ENCODE measurements at regions not wholly inside any gene's neighbourhood (a gene's known extent, or its start where the extent isn't known, plus 50 kb on each side); places are given as distances from the start of the nearest gene placed in this dataset.
A peak's percentile ranks its signal among the peaks of the same experiment; 100 is the strongest.

DNA sequence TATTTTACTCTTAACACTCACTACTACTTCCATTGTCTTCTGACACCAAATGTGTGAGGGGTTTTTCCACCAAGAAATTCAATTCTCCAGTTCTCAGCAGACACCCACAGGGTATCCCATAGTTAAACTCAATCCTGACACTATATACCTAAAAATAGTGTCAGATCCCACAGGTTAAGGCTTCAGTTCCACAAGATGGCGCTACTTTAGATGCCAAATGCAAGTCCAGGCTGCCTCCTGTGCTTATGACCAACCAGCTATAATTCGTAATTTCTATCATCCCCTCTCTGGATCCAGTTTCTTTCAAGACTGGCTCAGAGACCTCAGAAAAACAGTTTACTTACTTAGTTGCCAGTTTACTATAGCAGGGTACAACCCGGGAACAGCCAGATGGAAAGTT is 1146.2 kb upstream of the SPRY2 start:
- Histone ChIP-seq H3K27ac (ENCODE audit: low read length) (no peak overlapping the region), H2AFZ (ENCODE audit: low read length) (0 out of 2 replicates have a peak overlapping the region, but pooled peaks have one; percentile 42), H3K4me1 (ENCODE audit: insufficient read depth, low read length) (no peaks in the 10 kb centered on the region), H4K20me1 (ENCODE audit: low read length) (no peaks in the 10 kb centered on the region), H3K9me2 (replicated peaks; ENCODE audit: low read length) (no peaks in the 10 kb centered on the region), H3K27me3 (ENCODE audit: low read length) (no peaks in the 10 kb centered on the region), H3K4me2 (ENCODE audit: low read length) (0 out of 2 replicates have a peak overlapping the region, but pooled peaks have one; percentile 26), H3K79me2 (ENCODE audit: low read length) (no peaks in the 10 kb centered on the region), H3K36me3 (ENCODE audit: low read depth, low read length) (no peaks in the 10 kb centered on the region), H3K9ac (ENCODE audit: low read length) (no peak overlapping the region), H3F3A (ENCODE audit: low read length, unreplicated experiment) (no peaks in the 10 kb centered on the region), H3K4me3 (ENCODE audit: low read length) (no peak overlapping the region), H3K9me3 (ENCODE audit: low read length) (no peaks in the 10 kb centered on the region)
- ChIA-PET POLR2A (ENCODE audit: unreplicated experiment) (no interaction called here), CTCF (interaction anchor here (0.9 to 1.3 kb wide), 2 partner anchors 316 to 386 kb away, joined by 3 to 4 read pairs; no protein-coding TSS in a partner anchor)
- intact Hi-C loops (cut with micrococcal nuclease), result loop anchor here (1.0 kb wide), 1 partner anchor 123 kb away; no protein-coding TSS in a partner anchor
- no TSS peak for BruUV-seq (replicated peaks)
- DNase-seq, result peak; percentile 61
- peak; percentile 77 for ATAC-seq
- no peak for TF ChIP-seq EZH2phosphoT487 (IDR thresholded peaks at IDR 0.05; ENCODE audit: borderline replicate concordance, low read length)
- TF ChIP-seq, protein P1, sequence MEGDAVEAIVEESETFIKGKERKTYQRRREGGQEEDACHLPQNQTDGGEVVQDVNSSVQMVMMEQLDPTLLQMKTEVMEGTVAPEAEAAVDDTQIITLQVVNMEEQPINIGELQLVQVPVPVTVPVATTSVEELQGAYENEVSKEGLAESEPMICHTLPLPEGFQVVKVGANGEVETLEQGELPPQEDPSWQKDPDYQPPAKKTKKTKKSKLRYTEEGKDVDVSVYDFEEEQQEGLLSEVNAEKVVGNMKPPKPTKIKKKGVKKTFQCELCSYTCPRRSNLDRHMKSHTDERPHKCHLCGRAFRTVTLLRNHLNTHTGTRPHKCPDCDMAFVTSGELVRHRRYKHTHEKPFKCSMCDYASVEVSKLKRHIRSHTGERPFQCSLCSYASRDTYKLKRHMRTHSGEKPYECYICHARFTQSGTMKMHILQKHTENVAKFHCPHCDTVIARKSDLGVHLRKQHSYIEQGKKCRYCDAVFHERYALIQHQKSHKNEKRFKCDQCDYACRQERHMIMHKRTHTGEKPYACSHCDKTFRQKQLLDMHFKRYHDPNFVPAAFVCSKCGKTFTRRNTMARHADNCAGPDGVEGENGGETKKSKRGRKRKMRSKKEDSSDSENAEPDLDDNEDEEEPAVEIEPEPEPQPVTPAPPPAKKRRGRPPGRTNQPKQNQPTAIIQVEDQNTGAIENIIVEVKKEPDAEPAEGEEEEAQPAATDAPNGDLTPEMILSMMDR (conservative IDR thresholded peaks at IDR 0.05; ENCODE audit: low read depth, low read length), result peak; percentile 55

DNA sequence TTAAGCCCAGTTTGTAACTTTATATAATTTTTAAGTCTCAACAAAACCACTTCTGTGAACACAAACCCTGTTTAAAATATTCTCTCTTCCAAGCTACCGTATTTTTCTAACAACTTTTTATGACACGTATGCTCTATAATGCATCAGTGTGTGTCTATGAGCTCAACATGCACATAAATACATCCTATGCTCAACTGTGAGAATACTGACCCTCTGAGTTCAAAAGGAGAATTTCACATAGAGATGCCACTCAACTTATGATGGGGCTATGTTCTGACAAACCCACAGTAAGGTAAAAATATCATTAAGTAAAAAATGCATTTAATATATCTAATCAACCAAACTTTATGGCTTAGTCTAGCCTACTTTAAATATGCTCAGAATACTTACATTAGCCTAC is 1139.7 kb upstream of the SPRY2 start:
- DNase-seq, result peak; percentile 7
- intact Hi-C loops (cut with micrococcal nuclease), result loop anchor here (1.0 to 2.0 kb wide), 2 partner anchors 309 to 420 kb away; no protein-coding TSS in a partner anchor
- Histone ChIP-seq H3K4me1 (ENCODE audit: insufficient read depth, low read length) (no peaks in the 10 kb centered on the region), H4K20me1 (ENCODE audit: low read length) (no peaks in the 10 kb centered on the region), H3K9ac (ENCODE audit: low read length) (no peak overlapping the region), H3K4me3 (ENCODE audit: low read length) (no peak overlapping the region), H2AFZ (ENCODE audit: low read length) (no peak overlapping the region), H3K36me3 (ENCODE audit: low read depth, low read length) (no peaks in the 10 kb centered on the region), H3K27me3 (ENCODE audit: low read length) (no peaks in the 10 kb centered on the region), H3K9me2 (replicated peaks; ENCODE audit: low read length) (no peaks in the 10 kb centered on the region), H3K9me3 (ENCODE audit: low read length) (no peaks in the 10 kb centered on the region), H3K4me2 (ENCODE audit: low read length) (no peak overlapping the region), H3K27ac (ENCODE audit: low read length) (no peak overlapping the region), H3F3A (ENCODE audit: low read length, unreplicated experiment) (no peaks in the 10 kb centered on the region), H3K79me2 (ENCODE audit: low read length) (no peaks in the 10 kb centered on the region)
- BruUV-seq (replicated peaks), result no TSS peak
- ATAC-seq, result peak; percentile 67
- ChIA-PET POLR2A (ENCODE audit: unreplicated experiment) (interaction anchor here (0.6 kb wide), 1 partner anchor 352 kb away, joined by 3 read pairs; no protein-coding TSS in a partner anchor), CTCF (interaction anchor here (0.6 to 1.4 kb wide), 3 partner anchors 86 to 310 kb away, joined by 3 to 11 read pairs (median 8); no protein-coding TSS in a partner anchor)
- no peak for TF ChIP-seq EZH2 (IDR thresholded peaks at IDR 0.05; ENCODE audit: low read length, unreplicated experiment)
- TF ChIP-seq, protein P1 (conservative IDR thresholded peaks at IDR 0.05; ENCODE audit: low read depth, low read length), result peak; percentile 30; the same call in 1 of the 2 replicates

DNA sequence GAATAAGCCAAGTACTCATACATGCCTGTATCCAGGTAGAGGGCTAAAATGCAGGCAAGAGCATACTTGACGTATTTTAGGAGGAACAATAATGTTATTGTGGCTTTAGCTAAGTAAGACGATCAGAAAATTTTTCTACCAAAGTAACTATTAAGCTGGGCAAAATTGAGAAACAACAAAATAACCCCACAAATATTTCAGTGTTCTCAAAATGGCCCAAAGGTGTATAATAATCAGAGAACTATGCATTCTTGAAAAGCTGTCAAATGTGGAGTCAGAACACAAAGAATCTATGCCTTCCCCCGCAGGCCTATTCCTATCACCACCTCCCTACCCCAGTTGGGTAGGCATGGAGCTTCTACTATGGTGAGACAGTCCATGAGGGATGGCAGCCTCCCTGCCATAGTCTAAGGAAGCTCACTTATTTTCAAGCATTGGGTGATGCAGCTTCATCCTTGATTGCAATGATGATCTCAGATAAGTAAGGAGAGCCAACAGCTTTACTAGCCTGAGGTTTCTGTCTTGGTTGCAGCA is 1132.5 kb upstream of the SPRY2 start:
- Histone ChIP-seq H2AFZ (ENCODE audit: low read length) (no peak overlapping the region), H4K20me1 (ENCODE audit: low read length) (no peaks in the 10 kb centered on the region), H3F3A (ENCODE audit: low read length, unreplicated experiment) (no peaks in the 10 kb centered on the region), H3K4me3 (ENCODE audit: low read length) (no peak overlapping the region), H3K9ac (ENCODE audit: low read length) (no peak overlapping the region), H3K9me2 (replicated peaks; ENCODE audit: low read length) (no peaks in the 10 kb centered on the region), H3K9me3 (ENCODE audit: low read length) (no peaks in the 10 kb centered on the region), H3K4me2 (ENCODE audit: low read length) (no peak overlapping the region), H3K27me3 (ENCODE audit: low read length) (no peaks in the 10 kb centered on the region), H3K4me1 (ENCODE audit: insufficient read depth, low read length) (no peaks in the 10 kb centered on the region), H3K36me3 (ENCODE audit: low read depth, low read length) (no peaks in the 10 kb centered on the region), H3K27ac (ENCODE audit: low read length) (no peak overlapping the region), H3K79me2 (ENCODE audit: low read length) (no peaks in the 10 kb centered on the region)
- intact Hi-C loops (cut with micrococcal nuclease), result no loop called here
- DNase-seq (no peak), ATAC-seq (no peak)
- no TSS peak for BruUV-seq (replicated peaks)
- ChIA-PET CTCF (no interaction called here), POLR2A (ENCODE audit: unreplicated experiment) (no interaction called here)
- TF ChIP-seq EZH2phosphoT487 (IDR thresholded peaks at IDR 0.05; ENCODE audit: borderline replicate concordance, low read length) (no peak), EZH2 (IDR thresholded peaks at IDR 0.05; ENCODE audit: low read length, unreplicated experiment) (no peak)
- TF ChIP-seq, protein P1 (conservative IDR thresholded peaks at IDR 0.05; ENCODE audit: low read depth, low read length), result no peak
